Hepatocyte (in vitro differentiated cells): ENCODE measurements at regions not wholly inside any gene's neighbourhood (a gene's known extent, or its start where the extent isn't known, plus 50 kb on each side); places are given as distances from the start of the nearest gene placed in this dataset.

Experiments
- DNase-seq: peaks from one replicate; pipeline ENCODE4 v3.0.0-alpha.2; 2016; ENCODE audit warnings: low spot score
- H2AFZ ChIP-seq: fragments of 200-600 bp; sonication (generic); 2 replicates; pipeline ENCODE4 v1.6.0; 2016; ENCODE audit warnings: antibody characterized with exemption, mild to moderate bottlenecking
- H3K27ac ChIP-seq: fragments of 200-600 bp; sonication (generic); 2 replicates; pipeline ENCODE4 v1.5.1; 2016; ENCODE audit warnings: mild to moderate bottlenecking
- H3K27me3 ChIP-seq: fragments of 200-600 bp; sonication (generic); 2 replicates; pipeline ENCODE4 v1.6.1; 2016
- H3K36me3 ChIP-seq: fragments of 200-600 bp; sonication (generic); replicated peaks from 2 replicates; pipeline ENCODE4 v1.5.1; 2016; ENCODE audit warnings: low read depth; ENCODE audit not compliant: insufficient read depth
- H3K4me1 ChIP-seq: fragments of 200-600 bp; sonication (generic); 2 replicates; pipeline ENCODE4 v1.5.1; 2016; ENCODE audit warnings: mild to moderate bottlenecking, moderate library complexity; ENCODE audit not compliant: insufficient read depth
- H3K4me2 ChIP-seq: fragments of 200-600 bp; sonication (generic); 2 replicates; pipeline ENCODE4 v1.6.0; 2016
- H3K4me3 ChIP-seq: fragments of 200-600 bp; sonication (generic); 2 replicates; pipeline ENCODE4 v1.5.1; 2016; ENCODE audit warnings: mild to moderate bottlenecking
- H3K79me2 ChIP-seq: fragments of 200-600 bp; sonication (generic); 2 replicates; pipeline ENCODE4 v1.6.0; 2017; ENCODE audit warnings: mild to moderate bottlenecking
- H3K9me2 ChIP-seq: fragments of 200-600 bp; sonication (generic); replicated peaks from 2 replicates; pipeline ENCODE4 v1.6.0; 2017; ENCODE audit warnings: mild to moderate bottlenecking; ENCODE audit not compliant: insufficient read depth
- H3K9me3 ChIP-seq: fragments of 200-600 bp; sonication (generic); 2 replicates; pipeline ENCODE4 v1.5.1; 2016; ENCODE audit warnings: low read depth, mild to moderate bottlenecking
- H4K20me1 ChIP-seq: fragments of 200-600 bp; sonication (generic); 2 replicates; pipeline ENCODE4 v1.6.0; 2016; ENCODE audit warnings: mild to moderate bottlenecking; ENCODE audit not compliant: insufficient read depth, poor library complexity, severe bottlenecking
- EZH2 ChIP-seq: fragments of 200-600 bp; sonication (generic); IDR thresholded peaks from 2 replicates; pipeline ENCODE4 v1.6.1; 2016; ENCODE audit warnings: antibody characterized with exemption, mild to moderate bottlenecking, borderline replicate concordance
- EZH2phosphoT487 ChIP-seq: fragments of 200-600 bp; sonication (generic); IDR thresholded peaks from one replicate; pipeline ENCODE4 v1.6.1; 2018; ENCODE audit warnings: antibody characterized with exemption, mild to moderate bottlenecking, low read depth, moderate library complexity; ENCODE audit not compliant: unreplicated experiment, severe bottlenecking
- WGBS: methylation state at CpG from one replicate; pipeline ENCODE4 v1.1.6; 2016; ENCODE audit warnings: low lambda C conversion rate; ENCODE audit errors: missing lambda C conversion rate; 5-methylcytosine and 5-hydroxymethylcytosine counted together
- TF ChIP-seq, protein P1 (sequence below): fragments of 200-600 bp; sonication (generic); IDR thresholded peaks from 2 replicates; pipeline ENCODE4 v1.5.1; 2016; ENCODE audit warnings: antibody characterized with exemption, mild to moderate bottlenecking; ENCODE audit not compliant: poor library complexity

DNA sequence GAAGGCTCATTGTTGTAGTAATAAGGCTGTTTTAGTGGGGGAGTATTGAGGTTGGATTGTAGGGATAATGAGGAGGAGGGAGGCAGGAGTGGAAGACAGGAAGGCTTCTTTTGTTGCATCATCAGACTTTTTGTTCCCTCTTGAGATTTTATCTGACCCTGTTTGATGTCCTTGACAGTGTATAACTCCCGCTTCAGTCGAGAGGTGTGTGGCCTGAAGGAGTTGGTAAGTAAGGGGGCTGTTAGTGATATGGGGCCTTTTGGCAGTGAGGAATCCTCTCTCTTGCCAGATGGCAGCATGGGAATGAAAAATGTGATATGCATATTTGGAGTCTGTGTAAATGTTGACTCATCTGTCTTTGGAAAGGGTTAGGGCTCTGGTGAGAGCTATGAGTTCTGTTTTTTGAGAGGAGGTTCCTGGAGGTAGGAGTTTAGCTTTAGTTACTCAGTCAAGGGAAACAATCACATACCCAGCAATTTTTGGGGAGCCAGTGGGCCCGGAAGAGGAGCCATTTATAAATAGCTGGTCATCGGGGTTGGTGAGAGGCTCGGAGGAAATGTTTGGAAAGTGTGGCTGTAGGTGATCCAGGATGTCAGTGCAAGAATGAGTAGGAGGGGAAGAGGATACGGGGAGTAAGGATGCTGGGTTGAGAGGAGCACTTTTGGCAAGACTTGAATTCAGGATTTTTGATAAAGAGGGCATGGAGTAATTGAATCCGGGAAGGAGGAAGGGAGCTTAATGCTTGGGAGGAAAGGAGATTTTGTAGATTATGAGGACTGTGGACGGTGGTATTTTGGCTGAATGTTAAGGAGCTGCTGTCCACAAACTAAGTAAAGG, 136.7 kb upstream of the ETV3 start:
- DNase-seq = peak; percentile 16
- H3K4me2 ChIP-seq = peak overlapping the region; percentile 28
- H3K4me3 ChIP-seq = no peak overlapping the region
- no peaks in the 10 kb centered on the region for H4K20me1 ChIP-seq
- TF ChIP-seq EZH2 (no peak), EZH2phosphoT487 (no peak)
- TF ChIP-seq, protein P1, sequence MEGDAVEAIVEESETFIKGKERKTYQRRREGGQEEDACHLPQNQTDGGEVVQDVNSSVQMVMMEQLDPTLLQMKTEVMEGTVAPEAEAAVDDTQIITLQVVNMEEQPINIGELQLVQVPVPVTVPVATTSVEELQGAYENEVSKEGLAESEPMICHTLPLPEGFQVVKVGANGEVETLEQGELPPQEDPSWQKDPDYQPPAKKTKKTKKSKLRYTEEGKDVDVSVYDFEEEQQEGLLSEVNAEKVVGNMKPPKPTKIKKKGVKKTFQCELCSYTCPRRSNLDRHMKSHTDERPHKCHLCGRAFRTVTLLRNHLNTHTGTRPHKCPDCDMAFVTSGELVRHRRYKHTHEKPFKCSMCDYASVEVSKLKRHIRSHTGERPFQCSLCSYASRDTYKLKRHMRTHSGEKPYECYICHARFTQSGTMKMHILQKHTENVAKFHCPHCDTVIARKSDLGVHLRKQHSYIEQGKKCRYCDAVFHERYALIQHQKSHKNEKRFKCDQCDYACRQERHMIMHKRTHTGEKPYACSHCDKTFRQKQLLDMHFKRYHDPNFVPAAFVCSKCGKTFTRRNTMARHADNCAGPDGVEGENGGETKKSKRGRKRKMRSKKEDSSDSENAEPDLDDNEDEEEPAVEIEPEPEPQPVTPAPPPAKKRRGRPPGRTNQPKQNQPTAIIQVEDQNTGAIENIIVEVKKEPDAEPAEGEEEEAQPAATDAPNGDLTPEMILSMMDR = no peak
- peak overlapping the region; percentile 39 for H3K27ac ChIP-seq
- H3K4me1 ChIP-seq = peaks cover 37% of the 10 kb centered on the region
- H3K9me2 ChIP-seq = no peaks in the 10 kb centered on the region
- no peaks in the 10 kb centered on the region for H3K27me3 ChIP-seq
- no peaks in the 10 kb centered on the region for H3K36me3 ChIP-seq
- 50% methylated on average over 8 of the region's 8 CpGs for WGBS
- H2AFZ ChIP-seq = no peak overlapping the region
- H3K9me3 ChIP-seq = no peaks in the 10 kb centered on the region
- no peaks in the 10 kb centered on the region for H3K79me2 ChIP-seq

DNA sequence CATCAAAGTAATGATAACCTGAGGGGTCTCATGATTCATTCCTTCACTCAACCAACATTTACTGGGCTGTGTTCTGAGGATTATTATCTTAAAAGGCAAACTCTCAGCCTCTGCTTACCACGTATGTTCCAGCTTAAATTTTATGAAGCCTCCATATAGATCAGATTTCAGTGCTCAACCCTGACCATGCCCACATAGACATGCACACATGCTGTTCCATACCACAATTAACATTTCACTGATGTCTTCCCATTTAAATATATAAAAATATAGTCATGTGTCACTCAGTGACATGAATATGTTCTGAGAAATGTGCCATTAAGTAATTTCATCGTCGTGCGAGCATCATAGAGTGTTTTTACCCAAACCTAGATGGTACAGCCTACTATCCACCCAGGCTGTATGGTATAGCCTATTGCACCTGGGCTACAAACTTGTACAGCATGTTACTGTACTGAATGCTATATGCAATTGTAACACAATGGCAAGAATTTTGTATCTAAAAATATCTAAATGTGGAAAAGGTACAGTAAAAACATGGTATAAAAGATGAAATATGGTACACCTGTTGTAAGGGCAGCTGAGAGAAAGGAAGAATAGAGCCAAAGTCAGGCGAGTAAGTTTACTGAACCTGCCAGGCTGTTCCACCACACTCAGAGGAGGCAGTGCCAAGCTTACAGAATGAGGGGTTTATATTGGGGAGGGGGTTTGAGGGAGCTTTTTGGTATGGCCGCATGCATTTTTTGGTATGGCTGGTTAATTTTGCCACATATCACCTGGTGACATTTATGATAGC, 134.7 kb upstream of the ETV3 start:
- 49% methylated on average over 6 of the region's 6 CpGs for WGBS
- H3K4me1 ChIP-seq = peaks cover 28% of the 10 kb centered on the region
- peak overlapping the region; percentile 42 for H3K4me2 ChIP-seq

DNA sequence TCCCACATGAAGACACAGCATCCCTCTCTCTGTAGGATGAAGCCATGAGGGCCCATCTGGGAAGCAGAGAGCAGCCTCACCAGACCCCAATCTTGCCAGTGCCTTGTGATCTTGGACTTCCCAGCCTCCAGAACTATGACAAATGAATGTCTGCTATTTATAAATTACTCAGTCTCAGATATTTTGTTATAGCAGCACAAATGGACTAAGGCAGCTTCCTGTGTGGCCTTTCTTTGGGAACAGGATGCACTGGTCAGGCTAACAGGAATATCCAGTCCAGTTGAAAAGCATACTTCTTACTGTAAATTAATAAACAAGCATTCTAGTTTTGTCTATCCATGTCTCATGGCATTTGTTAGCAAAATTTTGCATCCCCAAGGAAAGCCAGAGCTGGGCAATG, 134.1 kb upstream of the ETV3 start:
- no peaks in the 10 kb centered on the region for H4K20me1 ChIP-seq
- no peak overlapping the region for H3K4me2 ChIP-seq
- H3K79me2 ChIP-seq = no peaks in the 10 kb centered on the region
- TF ChIP-seq EZH2 = no peak
- TF ChIP-seq EZH2phosphoT487 = no peak
- TF ChIP-seq, protein P1 = no peak
- H3K4me1 ChIP-seq = peaks cover 28% of the 10 kb centered on the region
- no peaks in the 10 kb centered on the region for H3K36me3 ChIP-seq
- H3K9me2 ChIP-seq = no peaks in the 10 kb centered on the region
- no peak overlapping the region for H2AFZ ChIP-seq
- no peak overlapping the region for H3K27ac ChIP-seq
- no peaks in the 10 kb centered on the region for H3K27me3 ChIP-seq
- no peaks in the 10 kb centered on the region for H3K9me3 ChIP-seq
- no peak for DNase-seq
- H3K4me3 ChIP-seq = no peak overlapping the region

More for the DNA sequence above, 134.7 kb upstream of the ETV3 start:
- no peak for TF ChIP-seq EZH2phosphoT487
- TF ChIP-seq EZH2 = no peak
- TF ChIP-seq, protein P1 = no peak
- H3K4me3 ChIP-seq = no peak overlapping the region
- H3K36me3 ChIP-seq = no peaks in the 10 kb centered on the region
- H3K9me3 ChIP-seq = no peaks in the 10 kb centered on the region
- H3K27ac ChIP-seq = no peak overlapping the region
- H3K9me2 ChIP-seq = no peaks in the 10 kb centered on the region
- no peak overlapping the region for H2AFZ ChIP-seq
- H3K27me3 ChIP-seq = no peaks in the 10 kb centered on the region
- no peaks in the 10 kb centered on the region for H3K79me2 ChIP-seq
- no peaks in the 10 kb centered on the region for H4K20me1 ChIP-seq
- DNase-seq = no peak
